RWPE2 (cell line): ENCODE measurements at regions not wholly inside any gene's neighbourhood (a gene's known extent, or its start where the extent isn't known, plus 50 kb on each side); places are given as distances from the start of the nearest gene placed in this dataset.

ENCODE experiments used
- ATAC-seq: fragments of 200-7000 bp; cut with Tn5 transposase; 3 replicates; pipeline ENCODE4 v1.9.1; 2021; ENCODE audit warnings: low read depth
- DNase-seq: peaks from one replicate; pipeline ENCODE4 v3.0.0-alpha.2; 2020; ENCODE audit warnings: low spot score
- H3K27ac ChIP-seq: fragments of 450-650 bp; 2 replicates; pipeline ENCODE4 v1.5.1; 2017; ENCODE audit warnings: mild to moderate bottlenecking; ENCODE audit not compliant: poor library complexity, severe bottlenecking
- H3K27me3 ChIP-seq: fragments of 250-450 bp; sonication (Bioruptor Pico); 2 replicates; pipeline ENCODE4 v1.5.1; 2021; ENCODE audit warnings: mild to moderate bottlenecking, moderate library complexity; ENCODE audit not compliant: insufficient read depth, poor library complexity, severe bottlenecking
- H3K36me3 ChIP-seq: fragments of 250-450 bp; sonication (Bioruptor Pico); 2 replicates; pipeline ENCODE4 v1.5.1; 2020; ENCODE audit warnings: low read depth, mild to moderate bottlenecking, moderate library complexity
- H3K4me1 ChIP-seq: fragments of 250-450 bp; sonication (Bioruptor Pico); 2 replicates; pipeline ENCODE4 v1.5.1; 2021; ENCODE audit warnings: mild to moderate bottlenecking, moderate library complexity; ENCODE audit not compliant: insufficient read depth, poor library complexity, severe bottlenecking
- H3K4me3 ChIP-seq: fragments of 250-450 bp; sonication (Bioruptor Pico); 2 replicates; pipeline ENCODE4 v1.5.1; 2021; ENCODE audit warnings: mild to moderate bottlenecking, moderate library complexity; ENCODE audit not compliant: severe bottlenecking
- H3K9me3 ChIP-seq: fragments of 250-450 bp; sonication (Bioruptor Pico); 2 replicates; pipeline ENCODE4 v1.5.1; 2021; ENCODE audit warnings: mild to moderate bottlenecking, moderate library complexity; ENCODE audit not compliant: severe bottlenecking
- CTCF ChIP-seq: fragments of 450-650 bp; IDR thresholded peaks from one replicate; pipeline ENCODE4 v1.5.1; 2017; ENCODE audit warnings: mild to moderate bottlenecking, moderate library complexity; ENCODE audit not compliant: poor library complexity, severe bottlenecking

- no peak for TF ChIP-seq CTCF
- ATAC-seq (peak; percentile 42; the same call in 2 of the 3 replicates), DNase-seq (no peak)
- Histone ChIP-seq H3K36me3 (no peaks in the 10 kb centered on the region), H3K27ac (no peak overlapping the region), H3K4me1 (peaks cover 2% of the 10 kb centered on the region), H3K9me3 (no peaks in the 10 kb centered on the region), H3K4me3 (no peak overlapping the region), H3K27me3 (no peaks in the 10 kb centered on the region)
These were observed 115.8 kb upstream of the CWC22 start for GRCh38 chr2:180122874-180123273.

- H3K27me3 ChIP-seq = no peaks in the 10 kb centered on the region
- ATAC-seq (no peak), DNase-seq (no peak)
- H3K9me3 ChIP-seq = no peaks in the 10 kb centered on the region
- TF ChIP-seq CTCF = no peak
- no peak overlapping the region for H3K27ac ChIP-seq
- no peaks in the 10 kb centered on the region for H3K4me1 ChIP-seq
- no peak overlapping the region for H3K4me3 ChIP-seq
- no peaks in the 10 kb centered on the region for H3K36me3 ChIP-seq
These were observed 108.6 kb upstream of the CWC22 start for GRCh38 chr2:180115675-180116074.

DNA sequence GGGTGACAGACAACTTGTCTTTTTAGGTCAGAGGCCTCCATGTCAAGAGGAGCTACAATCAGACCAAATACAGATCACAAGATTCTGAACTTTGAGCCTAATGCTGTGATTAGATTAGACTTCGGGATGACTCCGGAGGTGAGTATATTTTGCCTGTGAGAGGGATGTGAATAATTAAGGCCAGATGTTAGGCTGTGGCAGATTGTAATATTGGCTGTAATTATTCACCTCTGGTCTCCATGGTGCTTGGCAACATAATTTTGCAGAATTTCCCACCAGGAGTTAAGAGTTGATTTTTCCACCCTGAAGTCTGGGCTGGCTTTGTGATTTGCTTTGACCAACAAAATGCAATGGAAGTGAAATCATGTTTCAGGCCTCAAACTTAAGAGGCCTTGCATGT is 108.2 kb upstream of the CWC22 start:
- TF ChIP-seq CTCF = no peak
- no peak for DNase-seq
- H3K4me3 ChIP-seq = no peak overlapping the region
- no peaks in the 10 kb centered on the region for H3K4me1 ChIP-seq
- H3K9me3 ChIP-seq = no peaks in the 10 kb centered on the region
- H3K27me3 ChIP-seq = no peaks in the 10 kb centered on the region
- no peak overlapping the region for H3K27ac ChIP-seq
- H3K36me3 ChIP-seq = no peaks in the 10 kb centered on the region
- no peak for ATAC-seq

- TF ChIP-seq CTCF = no peak
- no peak for ATAC-seq
- Histone ChIP-seq H3K9me3 (no peaks in the 10 kb centered on the region), H3K27me3 (no peaks in the 10 kb centered on the region), H3K4me3 (no peak overlapping the region), H3K4me1 (no peaks in the 10 kb centered on the region), H3K36me3 (no peaks in the 10 kb centered on the region), H3K27ac (no peak overlapping the region)
- DNase-seq = no peak
These were observed 104.8 kb upstream of the CWC22 start for GRCh38 chr2:180111901-180112300.

- no peaks in the 10 kb centered on the region for H3K27me3 ChIP-seq
- H3K4me3 ChIP-seq = no peak overlapping the region
- H3K36me3 ChIP-seq = no peaks in the 10 kb centered on the region
- no peaks in the 10 kb centered on the region for H3K4me1 ChIP-seq
- DNase-seq = no peak
- TF ChIP-seq CTCF = no peak
- H3K9me3 ChIP-seq = no peaks in the 10 kb centered on the region
- ATAC-seq = no peak
- no peak overlapping the region for H3K27ac ChIP-seq
These were observed 103.4 kb upstream of the CWC22 start for GRCh38 chr2:180110469-180110868.
